Daoy (cell line): ENCODE measurements at regions not wholly inside any gene's neighbourhood (a gene's known extent, or its start where the extent isn't known, plus 50 kb on each side); places are given as distances from the start of the nearest gene placed in this dataset.

Experiments used
- DNase-seq: peaks from one replicate; pipeline ENCODE4 v3.0.0-alpha.2; 2015; ENCODE audit warnings: low read depth

GRCh38 chr11:69917529-69917928 is 98.3 kb upstream of the FGF3 start:
- DNase-seq, result no peak

GRCh38 chr11:69918231-69918937 is 99.2 kb upstream of the FGF3 start:
- DNase-seq, result no peak

GRCh38 chr11:69918938-69919650 is 99.9 kb upstream of the FGF3 start:
- DNase-seq, result peak; percentile 75

- DNase-seq, result no peak
These were observed 100.6 kb upstream of the FGF3 start for GRCh38 chr11:69919659-69920344.

- no peak for DNase-seq
These were observed 101.3 kb upstream of the FGF3 start for GRCh38 chr11:69920345-69921127.

- no peak for DNase-seq
These were observed 102.2 kb upstream of the FGF3 start for GRCh38 chr11:69921128-69922014.

- no peak for DNase-seq
These were observed 102.9 kb upstream of the FGF3 start for GRCh38 chr11:69922015-69922595.

- DNase-seq, result no peak
These were observed 103.4 kb upstream of the FGF3 start for GRCh38 chr11:69922596-69923111.

GRCh38 chr11:69923196-69923595 is 104.0 kb upstream of the FGF3 start:
- DNase-seq, result no peak

GRCh38 chr11:69923641-69924307 is 104.6 kb upstream of the FGF3 start:
- no peak for DNase-seq

GRCh38 chr11:69924308-69925161 is 105.3 kb upstream of the FGF3 start:
- DNase-seq, result no peak

GRCh38 chr11:69925366-69926196 is 106.4 kb upstream of the FGF3 start:
- peak; percentile 31 for DNase-seq

GRCh38 chr11:69926376-69927050 is 107.3 kb upstream of the FGF3 start:
- no peak for DNase-seq

GRCh38 chr11:69928121-69928520 is 108.9 kb upstream of the FGF3 start:
- no peak for DNase-seq

GRCh38 chr11:69928975-69929374 is 109.8 kb upstream of the FGF3 start:
- DNase-seq, result no peak

GRCh38 chr11:69930081-69931059 is 111.2 kb upstream of the FGF3 start:
- DNase-seq, result no peak
